ENCODE measurements at regions not wholly inside any gene's neighbourhood (a gene's known extent, or its start where the extent isn't known, plus 50 kb on each side); places are given as distances from the start of the nearest gene placed in this dataset.

- no peak for DNase-seq (ENCODE audit: low read depth)
- TF ChIP-seq CTCF (conservative IDR thresholded peaks at IDR 0.05; ENCODE audit: low read depth, low read length) = no peak
These were observed 110.6 kb downstream of the PLEKHG1 start for GRCh38 chr6:150710236-150710635.

DNA sequence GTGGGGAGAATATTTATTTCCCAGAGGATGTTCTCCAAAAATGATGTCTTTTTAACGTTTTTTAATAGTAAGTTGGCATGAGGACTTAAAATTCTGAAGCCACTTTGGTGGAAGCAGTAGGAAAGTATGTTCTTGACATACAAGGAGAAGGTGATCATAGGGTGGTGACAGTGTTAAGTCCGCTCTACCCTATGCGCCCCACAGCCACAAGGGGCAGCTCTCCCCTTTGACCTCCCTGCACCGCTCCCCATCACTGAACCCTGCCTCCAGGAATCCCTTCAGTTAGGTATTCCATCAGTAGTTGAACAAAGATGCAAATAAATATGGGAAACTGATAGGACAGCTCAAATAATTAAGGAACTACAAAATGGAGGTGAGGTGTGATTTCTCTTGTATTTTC, 111.4 kb downstream of the PLEKHG1 start:
- no peak for TF ChIP-seq CTCF (conservative IDR thresholded peaks at IDR 0.05; ENCODE audit: low read depth, low read length)
- H3K4me3 ChIP-seq (ENCODE audit: low read length) = no peak overlapping the region
- no peak for DNase-seq (ENCODE audit: low read depth)

More at GRCh38 chr6:150710236-150710635, 110.6 kb downstream of the PLEKHG1 start:
- no peak overlapping the region for H3K4me3 ChIP-seq (ENCODE audit: low read length)

DNA sequence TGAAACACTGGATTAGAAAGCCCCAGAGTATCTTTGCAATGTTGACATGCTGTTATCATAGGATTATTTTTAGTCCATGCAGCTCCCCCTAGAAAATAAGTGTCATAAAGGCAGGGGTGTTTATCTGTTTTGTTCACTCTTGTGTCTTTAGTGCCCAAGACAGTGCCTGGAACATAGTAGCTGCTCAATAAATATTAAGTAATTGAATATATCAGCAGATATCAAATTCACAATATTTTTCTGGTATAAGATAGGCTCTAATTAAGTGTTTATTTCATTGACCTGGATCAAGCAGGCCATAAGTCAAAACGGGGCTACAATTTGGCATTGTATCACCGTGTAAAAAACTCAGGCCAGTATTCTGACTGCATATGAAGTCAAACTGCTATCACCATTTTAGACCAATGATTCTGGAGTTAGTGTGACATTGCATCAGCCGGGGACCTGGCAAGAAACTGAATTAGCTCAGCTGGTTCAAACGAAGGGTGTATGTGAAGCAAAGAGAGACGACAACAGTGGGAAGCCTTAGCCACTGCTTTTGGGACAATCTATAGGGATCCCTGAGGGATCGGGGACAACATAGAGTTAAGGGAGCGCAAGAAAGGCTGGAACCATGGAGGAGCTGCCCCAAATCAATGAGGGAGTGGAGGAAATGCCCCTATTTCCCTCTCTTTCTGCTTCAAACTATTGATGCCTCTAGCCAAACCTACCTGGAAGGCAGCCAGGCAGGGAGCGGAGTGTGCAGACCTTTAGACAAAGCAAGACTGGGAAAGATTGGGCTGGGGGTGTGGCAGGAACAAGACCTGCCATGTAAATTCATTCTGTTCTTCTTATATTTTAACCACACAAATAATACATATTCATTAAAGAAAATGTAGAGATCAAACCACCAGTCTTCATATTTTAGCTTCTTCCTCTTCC, 112.2 kb downstream of the PLEKHG1 start:
- no peak for DNase-seq (ENCODE audit: low read depth)
- TF ChIP-seq CTCF (conservative IDR thresholded peaks at IDR 0.05; ENCODE audit: low read depth, low read length) = no peak

DNA sequence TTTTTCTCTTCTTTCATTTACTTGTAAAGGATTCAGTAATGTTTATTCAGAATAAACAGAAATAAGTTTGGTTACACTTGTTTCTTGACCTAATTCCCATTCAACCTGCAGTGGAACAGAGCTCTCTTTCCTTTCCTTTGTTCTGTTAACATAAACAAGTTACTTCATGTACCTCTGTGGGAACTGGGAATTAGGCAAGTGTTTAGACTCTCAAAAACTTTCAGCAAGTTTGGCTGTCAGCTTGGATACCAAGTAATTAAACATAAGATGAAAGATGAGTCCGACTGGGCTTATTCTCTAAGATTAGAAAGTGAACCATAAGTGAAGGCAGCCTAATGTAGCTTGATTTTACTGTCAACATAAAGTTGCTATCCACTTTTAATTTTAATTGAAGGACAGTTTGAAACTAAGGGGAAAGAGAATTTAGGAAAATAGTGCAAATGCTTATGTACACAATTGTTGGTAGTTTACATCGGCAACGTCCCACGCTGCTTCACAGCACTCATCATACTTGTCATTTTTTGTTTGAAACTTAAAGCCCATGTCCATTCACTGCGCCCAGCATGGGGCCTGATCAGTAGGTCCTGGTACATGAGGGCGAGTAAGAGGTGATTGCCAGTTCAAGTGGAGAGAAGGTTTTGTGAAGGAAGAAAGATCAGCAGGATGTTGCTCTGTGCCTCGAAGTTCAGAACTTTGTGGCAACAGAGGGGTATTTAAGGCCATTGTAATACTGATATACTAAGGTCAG, 113.0 kb downstream of the PLEKHG1 start:
- no peak for DNase-seq (ENCODE audit: low read depth)
- H3K4me3 ChIP-seq (ENCODE audit: low read length) = no peak overlapping the region
- TF ChIP-seq CTCF (conservative IDR thresholded peaks at IDR 0.05; ENCODE audit: low read depth, low read length) = no peak

More for the DNA sequence above, 112.2 kb downstream of the PLEKHG1 start:
- no peak overlapping the region for H3K4me3 ChIP-seq (ENCODE audit: low read length)

DNA sequence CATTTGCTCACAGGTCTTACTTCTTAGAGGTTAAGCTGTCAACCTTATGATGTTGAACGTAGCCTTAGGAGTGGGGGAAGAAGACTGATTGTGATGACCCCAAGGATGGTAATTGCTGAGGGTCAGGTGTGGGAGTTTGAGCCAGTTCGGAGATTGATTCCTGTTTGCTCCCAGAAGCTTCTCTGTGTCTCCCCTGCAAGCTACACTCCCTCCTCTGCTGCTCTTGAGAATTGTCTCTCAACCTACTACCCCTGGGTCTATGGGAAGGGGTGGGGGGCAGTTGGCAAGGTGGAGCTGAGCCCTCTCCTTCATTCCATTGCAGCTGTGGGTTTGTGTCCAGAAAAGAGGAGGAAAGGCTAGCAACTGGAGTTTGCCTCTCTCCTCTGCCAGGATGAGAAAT, 113.8 kb downstream of the PLEKHG1 start:
- no peak for DNase-seq (ENCODE audit: low read depth)
- TF ChIP-seq CTCF (conservative IDR thresholded peaks at IDR 0.05; ENCODE audit: low read depth, low read length) = no peak
- H3K4me3 ChIP-seq (ENCODE audit: low read length) = no peak overlapping the region

- no peak overlapping the region for H3K4me3 ChIP-seq (ENCODE audit: low read length)
- DNase-seq (ENCODE audit: low read depth) = peak; percentile 15
- TF ChIP-seq CTCF (conservative IDR thresholded peaks at IDR 0.05; ENCODE audit: low read depth, low read length) = no peak
These were observed 114.2 kb downstream of the PLEKHG1 start for GRCh38 chr6:150713931-150714330.
